Colonic mucosa (tissue), 4 donors: ENCODE measurements at regions not wholly inside any gene's neighbourhood (a gene's known extent, or its start where the extent isn't known, plus 50 kb on each side); places are given as distances from the start of the nearest gene placed in this dataset.

Experiments
- DNase-seq: peaks from one replicate; pipeline ENCODE4 v3.0.0-alpha.2; 2020
- H3K27ac ChIP-seq: fragments of 200-600 bp; one replicate; pipeline ENCODE4 v1.8.0; 2021
- H3K27me3 ChIP-seq: fragments of 200-600 bp; one replicate; pipeline ENCODE4 v1.8.0; 2021
- H3K36me3 ChIP-seq: fragments of 200-600 bp; one replicate; pipeline ENCODE4 v1.8.0; 2021
- H3K4me1 ChIP-seq: fragments of 200-600 bp; one replicate; pipeline ENCODE4 v1.8.0; 2021; ENCODE audit warnings: mild to moderate bottlenecking
- H3K4me3 ChIP-seq: fragments of 200-600 bp; one replicate; pipeline ENCODE4 v1.8.0; 2021
- H3K9ac ChIP-seq, 2 donors: one replicate each; pipeline ENCODE4 v1.7.0; 2013; ENCODE audit warnings: control low read depth in 2 of 2, low read depth in 2 of 2, low read length in 2 of 2
- H3K9me3 ChIP-seq: fragments of 200-600 bp; one replicate; pipeline ENCODE4 v1.8.0; 2021
- CTCF ChIP-seq: fragments of 200-600 bp; IDR thresholded peaks from one replicate; pipeline ENCODE4 v1.8.0; 2022; ENCODE audit warnings: antibody characterized with exemption, mild to moderate bottlenecking
- intact Hi-C: fragments of 100-400 bp; cut with DNase I; formaldehyde crosslinking; loops from one replicate; pipeline ENCODE4 v1.14.1; 2022
- donor health status: healthy.
- donor health status: DM: no; HTN: no; CAD: no.
- donor health status: DM: no; HTN: no; CAD: no.

DNA sequence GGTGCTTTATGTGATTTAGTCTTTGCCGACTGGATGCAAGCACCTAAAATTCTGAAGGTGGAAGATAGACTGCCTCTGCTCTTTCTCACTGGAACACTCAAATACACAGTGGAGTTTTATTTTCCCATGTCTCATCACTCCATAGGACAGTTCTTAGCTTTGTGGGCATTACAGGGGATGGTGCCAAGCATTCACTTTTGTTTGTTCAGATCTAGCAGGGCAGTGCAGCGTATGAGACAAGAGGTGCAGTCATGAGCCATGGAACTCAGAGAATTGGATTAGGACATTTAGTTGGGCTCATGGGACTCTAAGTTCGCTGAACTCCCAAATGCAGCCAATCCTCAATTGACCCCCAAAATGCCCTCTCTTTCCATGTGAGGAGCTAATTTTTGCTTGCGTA lies 1136.9 kb upstream of the PRKX start:
- H3K4me3 ChIP-seq, result no peak overlapping the region
- H3K27ac ChIP-seq, result no peak overlapping the region
- H3K27me3 ChIP-seq, result no peaks in the 10 kb centered on the region
- TF ChIP-seq CTCF, result no peak
- intact Hi-C loops, result no loop called here
- H3K9me3 ChIP-seq, result no peaks in the 10 kb centered on the region
- DNase-seq, result no peak
- H3K9ac ChIP-seq, result no peak overlapping the region
- H3K36me3 ChIP-seq, result no peaks in the 10 kb centered on the region
- H3K4me1 ChIP-seq, result no peaks in the 10 kb centered on the region

GRCh38 chrX:4844376-4844775 lies 1130.9 kb upstream of the PRKX start:
- intact Hi-C loops, result no loop called here
- H3K36me3 ChIP-seq, result no peaks in the 10 kb centered on the region
- TF ChIP-seq CTCF, result no peak
- DNase-seq, result no peak
- H3K9me3 ChIP-seq, result no peaks in the 10 kb centered on the region
- H3K9ac ChIP-seq, result no peak overlapping the region
- no peaks in the 10 kb centered on the region for H3K27me3 ChIP-seq
- no peak overlapping the region for H3K27ac ChIP-seq
- no peaks in the 10 kb centered on the region for H3K4me1 ChIP-seq
- no peak overlapping the region for H3K4me3 ChIP-seq

GRCh38 chrX:4841216-4841745 lies 1127.8 kb upstream of the PRKX start:
- Histone ChIP-seq H3K9ac (no peak overlapping the region), H3K36me3 (no peaks in the 10 kb centered on the region), H3K27ac (no peak overlapping the region), H3K4me1 (no peaks in the 10 kb centered on the region), H3K9me3 (no peaks in the 10 kb centered on the region), H3K4me3 (no peak overlapping the region), H3K27me3 (no peaks in the 10 kb centered on the region)
- DNase-seq, result no peak
- no peak for TF ChIP-seq CTCF
- intact Hi-C loops, result no loop called here

- intact Hi-C loops, result no loop called here
- Histone ChIP-seq H3K4me1 (no peaks in the 10 kb centered on the region), H3K27me3 (no peaks in the 10 kb centered on the region), H3K9ac (no peak overlapping the region), H3K27ac (no peak overlapping the region), H3K4me3 (no peak overlapping the region), H3K36me3 (no peaks in the 10 kb centered on the region), H3K9me3 (no peaks in the 10 kb centered on the region)
- no peak for TF ChIP-seq CTCF
- no peak for DNase-seq
These were observed 1118.1 kb upstream of the PRKX start for GRCh38 chrX:4831574-4831973.

DNA sequence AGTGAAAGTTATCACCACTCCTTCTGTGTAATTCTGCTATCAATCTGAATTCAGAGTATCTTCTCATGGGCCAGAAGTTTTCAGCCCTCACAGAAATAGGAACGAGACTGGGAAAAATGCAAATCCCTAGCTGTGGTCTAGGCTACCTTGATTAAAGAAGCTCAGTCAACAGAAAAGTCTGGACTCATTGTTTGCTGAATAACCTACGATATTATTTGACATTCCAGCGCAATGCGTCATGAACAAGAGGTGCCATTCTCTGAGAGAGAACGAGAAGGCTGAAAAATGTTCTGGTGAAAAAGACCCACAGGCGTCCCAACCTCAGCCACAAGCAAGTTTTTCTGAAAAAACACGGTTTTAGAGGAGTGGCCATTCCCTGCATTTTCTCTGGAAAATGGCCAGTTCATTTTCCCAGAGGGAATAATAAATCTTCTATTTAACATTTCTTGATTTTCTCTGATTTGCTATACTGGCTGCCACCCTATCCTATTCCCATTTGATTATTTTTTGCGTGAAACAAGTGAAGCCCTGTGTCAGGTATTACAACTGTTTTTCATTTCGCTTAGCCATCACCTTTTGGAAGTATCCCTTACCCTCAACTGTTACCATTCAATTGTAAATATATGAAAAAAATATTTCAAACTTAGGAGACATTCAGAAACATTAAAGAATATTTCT lies 1117.6 kb upstream of the PRKX start:
- DNase-seq, result no peak
- no peak for TF ChIP-seq CTCF
- H3K27ac ChIP-seq, result no peak overlapping the region

More for the DNA sequence above, 1117.6 kb upstream of the PRKX start:
- H3K36me3 ChIP-seq, result no peaks in the 10 kb centered on the region
- no peaks in the 10 kb centered on the region for H3K9me3 ChIP-seq
- H3K9ac ChIP-seq, result no peak overlapping the region
- H3K4me1 ChIP-seq, result no peaks in the 10 kb centered on the region
- intact Hi-C loops, result no loop called here
- H3K27me3 ChIP-seq, result no peaks in the 10 kb centered on the region
- H3K4me3 ChIP-seq, result no peak overlapping the region
